GM23338 (cell line): ENCODE measurements at regions not wholly inside any gene's neighbourhood (a gene's known extent, or its start where the extent isn't known, plus 50 kb on each side); places are given as distances from the start of the nearest gene placed in this dataset.

Experiments used
- CREB1 ChIP-seq: fragments of 250-450 bp; sonication (Bioruptor Pico); IDR thresholded peaks from 2 replicates; pipeline ENCODE4 v1.5.0; 2020; ENCODE audit warnings: low read depth, mild to moderate bottlenecking, moderate library complexity
- EZH2 ChIP-seq: fragments of 200-600 bp; sonication (generic); IDR thresholded peaks from one replicate; pipeline ENCODE4 v1.8.0; 2017; ENCODE audit warnings: antibody characterized with exemption, mild to moderate bottlenecking, low read depth; ENCODE audit not compliant: unreplicated experiment
- EZH2phosphoT487 ChIP-seq: fragments of 200-600 bp; sonication (generic); IDR thresholded peaks from one replicate; pipeline ENCODE4 v1.8.1; 2018; ENCODE audit warnings: antibody characterized with exemption; ENCODE audit not compliant: unreplicated experiment
- POLR2AphosphoS5 ChIP-seq: IDR thresholded peaks from 2 replicates; pipeline ENCODE4 v1.6.1; 2016; ENCODE audit warnings: antibody characterized with exemption, low read depth
- ZNF331 ChIP-seq: fragments of 250-450 bp; sonication (Bioruptor Pico); IDR thresholded peaks from 2 replicates; pipeline ENCODE4 v1.5.0; 2020; ENCODE audit warnings: low read depth, mild to moderate bottlenecking, moderate library complexity
- TF ChIP-seq, protein P1 (sequence below), 2 experiments: fragments of 200-600 bp in 1 of 2; sonication (generic) in 1 of 2; conservative IDR thresholded peaks; 2 replicates each; pipeline versions ENCODE4 v1.5.1 to v1.6.1; 2016 to 2017; ENCODE audit warnings: antibody characterized with exemption in 2 of 2, low read depth in 2 of 2, mild to moderate bottlenecking in 2 of 2, moderate library complexity in 1 of 2
- TF ChIP-seq, protein P2 (sequence below): IDR thresholded peaks from one replicate; pipeline ENCODE4 v1.6.1; 2018; ENCODE audit warnings: antibody characterized with exemption; ENCODE audit not compliant: unreplicated experiment

DNA sequence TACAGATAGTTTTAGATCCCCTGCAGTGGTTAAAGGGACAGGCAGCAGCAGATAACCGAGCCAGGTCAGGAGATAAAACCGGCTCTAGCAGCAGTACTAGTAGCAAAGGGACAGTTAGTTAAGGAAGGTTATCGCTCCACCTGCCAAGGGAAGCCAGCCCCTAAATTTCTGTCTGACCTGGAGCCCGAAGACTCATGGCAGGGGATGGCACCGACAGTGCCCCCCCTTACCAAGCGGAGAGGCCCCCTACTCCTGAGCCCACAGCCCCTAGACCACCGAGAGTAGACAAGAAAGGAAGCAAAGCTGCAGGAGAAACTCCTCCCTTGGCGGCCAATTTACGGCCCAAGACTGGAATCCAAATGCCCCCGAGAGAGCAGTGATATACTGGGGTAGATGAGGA lies 61.3 kb upstream of the MAGEC2 start:
- TF ChIP-seq POLR2AphosphoS5 (no peak), EZH2 (no peak), CREB1 (CRISPR knock-in tag) (no peak), EZH2phosphoT487 (no peak), ZNF331 (CRISPR knock-in tag) (no peak)
- TF ChIP-seq, protein P1, sequence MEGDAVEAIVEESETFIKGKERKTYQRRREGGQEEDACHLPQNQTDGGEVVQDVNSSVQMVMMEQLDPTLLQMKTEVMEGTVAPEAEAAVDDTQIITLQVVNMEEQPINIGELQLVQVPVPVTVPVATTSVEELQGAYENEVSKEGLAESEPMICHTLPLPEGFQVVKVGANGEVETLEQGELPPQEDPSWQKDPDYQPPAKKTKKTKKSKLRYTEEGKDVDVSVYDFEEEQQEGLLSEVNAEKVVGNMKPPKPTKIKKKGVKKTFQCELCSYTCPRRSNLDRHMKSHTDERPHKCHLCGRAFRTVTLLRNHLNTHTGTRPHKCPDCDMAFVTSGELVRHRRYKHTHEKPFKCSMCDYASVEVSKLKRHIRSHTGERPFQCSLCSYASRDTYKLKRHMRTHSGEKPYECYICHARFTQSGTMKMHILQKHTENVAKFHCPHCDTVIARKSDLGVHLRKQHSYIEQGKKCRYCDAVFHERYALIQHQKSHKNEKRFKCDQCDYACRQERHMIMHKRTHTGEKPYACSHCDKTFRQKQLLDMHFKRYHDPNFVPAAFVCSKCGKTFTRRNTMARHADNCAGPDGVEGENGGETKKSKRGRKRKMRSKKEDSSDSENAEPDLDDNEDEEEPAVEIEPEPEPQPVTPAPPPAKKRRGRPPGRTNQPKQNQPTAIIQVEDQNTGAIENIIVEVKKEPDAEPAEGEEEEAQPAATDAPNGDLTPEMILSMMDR (conservative IDR thresholded peaks at IDR 0.05; ENCODE audit: low read depth in 2 of 2) = no peak
- TF ChIP-seq, protein P2, sequence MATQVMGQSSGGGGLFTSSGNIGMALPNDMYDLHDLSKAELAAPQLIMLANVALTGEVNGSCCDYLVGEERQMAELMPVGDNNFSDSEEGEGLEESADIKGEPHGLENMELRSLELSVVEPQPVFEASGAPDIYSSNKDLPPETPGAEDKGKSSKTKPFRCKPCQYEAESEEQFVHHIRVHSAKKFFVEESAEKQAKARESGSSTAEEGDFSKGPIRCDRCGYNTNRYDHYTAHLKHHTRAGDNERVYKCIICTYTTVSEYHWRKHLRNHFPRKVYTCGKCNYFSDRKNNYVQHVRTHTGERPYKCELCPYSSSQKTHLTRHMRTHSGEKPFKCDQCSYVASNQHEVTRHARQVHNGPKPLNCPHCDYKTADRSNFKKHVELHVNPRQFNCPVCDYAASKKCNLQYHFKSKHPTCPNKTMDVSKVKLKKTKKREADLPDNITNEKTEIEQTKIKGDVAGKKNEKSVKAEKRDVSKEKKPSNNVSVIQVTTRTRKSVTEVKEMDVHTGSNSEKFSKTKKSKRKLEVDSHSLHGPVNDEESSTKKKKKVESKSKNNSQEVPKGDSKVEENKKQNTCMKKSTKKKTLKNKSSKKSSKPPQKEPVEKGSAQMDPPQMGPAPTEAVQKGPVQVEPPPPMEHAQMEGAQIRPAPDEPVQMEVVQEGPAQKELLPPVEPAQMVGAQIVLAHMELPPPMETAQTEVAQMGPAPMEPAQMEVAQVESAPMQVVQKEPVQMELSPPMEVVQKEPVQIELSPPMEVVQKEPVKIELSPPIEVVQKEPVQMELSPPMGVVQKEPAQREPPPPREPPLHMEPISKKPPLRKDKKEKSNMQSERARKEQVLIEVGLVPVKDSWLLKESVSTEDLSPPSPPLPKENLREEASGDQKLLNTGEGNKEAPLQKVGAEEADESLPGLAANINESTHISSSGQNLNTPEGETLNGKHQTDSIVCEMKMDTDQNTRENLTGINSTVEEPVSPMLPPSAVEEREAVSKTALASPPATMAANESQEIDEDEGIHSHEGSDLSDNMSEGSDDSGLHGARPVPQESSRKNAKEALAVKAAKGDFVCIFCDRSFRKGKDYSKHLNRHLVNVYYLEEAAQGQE = no peak
